Breast epithelium (tissue), 4 donors: ENCODE measurements at regions not wholly inside any gene's neighbourhood (a gene's known extent, or its start where the extent isn't known, plus 50 kb on each side); places are given as distances from the start of the nearest gene placed in this dataset.

ENCODE experiments used
- DNase-seq, 2 donors: peaks; one replicate each; pipeline ENCODE4 v3.0.0-alpha.2; 2019; ENCODE audit warnings: low spot score in 2 of 2
- H3K27ac ChIP-seq, 2 donors: fragments of 200-600 bp; sonication (generic) in 1 of 2; one replicate each; pipeline ENCODE4 v1.5.1; 2016 to 2019; ENCODE audit warnings: mild to moderate bottlenecking in 1 of 2
- H3K27me3 ChIP-seq, 2 donors: fragments of 200-600 bp; sonication (generic) in 1 of 2; one replicate each; pipeline versions ENCODE4 v1.5.1 to v1.6.0; 2017 to 2019; ENCODE audit warnings: control low read depth in 1 of 2, mild to moderate bottlenecking in 1 of 2
- H3K36me3 ChIP-seq: fragments of 200-600 bp; one replicate; pipeline ENCODE4 v1.5.1; 2019
- H3K4me1 ChIP-seq, 2 donors: fragments of 200-600 bp; sonication (generic); one replicate each; pipeline ENCODE4 v1.5.1; 2016 to 2019; ENCODE audit warnings: control low read depth in 1 of 2
- H3K4me3 ChIP-seq, 3 donors: fragments of 200-600 bp; sonication (generic); 1 replicate in 2 of 3; 2 replicates in 1 of 3; pipeline ENCODE4 v1.5.1; 2016 to 2019; ENCODE audit warnings: mild to moderate bottlenecking in 3 of 3, moderate library complexity in 2 of 3
- H3K9me3 ChIP-seq, 2 donors: fragments of 200-600 bp; sonication (generic) in 1 of 2; one replicate each; pipeline ENCODE4 v1.5.1; 2016 to 2019; ENCODE audit warnings: control low read depth in 1 of 2
- POLR2A ChIP-seq: fragments of 450-650 bp; IDR thresholded peaks from one replicate; pipeline ENCODE4 v1.6.1; 2016; ENCODE audit warnings: antibody characterized with exemption, mild to moderate bottlenecking, moderate library complexity
- POLR2AphosphoS5 ChIP-seq, 3 donors: sonication (generic); formaldehyde crosslinking; IDR thresholded peaks; one replicate each; pipeline ENCODE4 v1.6.1; 2017; ENCODE audit warnings: antibody characterized with exemption in 3 of 3
- intact Hi-C: fragments of 100-400 bp; cut with DNase I; formaldehyde crosslinking; loops from one replicate; pipeline ENCODE4 v1.15.1; 2023; ENCODE audit warnings: low total_unique reads
- TF ChIP-seq, protein P1 (sequence below), 3 donors: fragments of 450-650 bp; IDR thresholded peaks; one replicate each; pipeline ENCODE4 v1.5.1; 2016 to 2017; ENCODE audit warnings: antibody characterized with exemption in 3 of 3, mild to moderate bottlenecking in 3 of 3, moderate library complexity in 3 of 3

DNA sequence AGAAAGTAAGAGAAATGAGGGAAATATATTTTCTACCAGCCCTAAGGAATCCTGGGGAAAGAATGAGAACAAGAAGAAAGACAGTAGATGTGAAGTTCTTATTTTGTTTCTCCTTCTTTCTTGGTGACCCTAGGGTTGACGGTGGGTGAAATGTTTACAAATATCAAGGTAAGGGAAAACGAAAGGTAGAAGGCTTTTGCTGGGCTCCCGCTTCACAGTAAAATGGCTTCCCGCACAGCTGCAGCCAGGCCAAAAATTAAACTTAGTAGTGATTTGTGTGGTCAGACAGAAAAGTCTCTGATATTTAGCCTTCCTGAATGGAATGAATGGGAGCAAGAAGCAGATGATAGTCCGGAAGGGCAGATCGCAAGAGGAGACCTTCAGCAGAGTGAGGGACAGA is 99.1 kb upstream of the COL3A1 start:
- intact Hi-C loops = no loop called here
- Histone ChIP-seq H3K36me3 (no peaks in the 10 kb centered on the region), H3K27ac (no peak overlapping the region), H3K4me3 (no peak overlapping the region), H3K9me3 (no peaks in the 10 kb centered on the region), H3K4me1 (no peaks in the 10 kb centered on the region), H3K27me3 (no peaks in the 10 kb centered on the region)
- TF ChIP-seq POLR2AphosphoS5 (IDR thresholded peaks at IDR 0.05) (no peak), POLR2A (no peak)
- TF ChIP-seq, protein P1, sequence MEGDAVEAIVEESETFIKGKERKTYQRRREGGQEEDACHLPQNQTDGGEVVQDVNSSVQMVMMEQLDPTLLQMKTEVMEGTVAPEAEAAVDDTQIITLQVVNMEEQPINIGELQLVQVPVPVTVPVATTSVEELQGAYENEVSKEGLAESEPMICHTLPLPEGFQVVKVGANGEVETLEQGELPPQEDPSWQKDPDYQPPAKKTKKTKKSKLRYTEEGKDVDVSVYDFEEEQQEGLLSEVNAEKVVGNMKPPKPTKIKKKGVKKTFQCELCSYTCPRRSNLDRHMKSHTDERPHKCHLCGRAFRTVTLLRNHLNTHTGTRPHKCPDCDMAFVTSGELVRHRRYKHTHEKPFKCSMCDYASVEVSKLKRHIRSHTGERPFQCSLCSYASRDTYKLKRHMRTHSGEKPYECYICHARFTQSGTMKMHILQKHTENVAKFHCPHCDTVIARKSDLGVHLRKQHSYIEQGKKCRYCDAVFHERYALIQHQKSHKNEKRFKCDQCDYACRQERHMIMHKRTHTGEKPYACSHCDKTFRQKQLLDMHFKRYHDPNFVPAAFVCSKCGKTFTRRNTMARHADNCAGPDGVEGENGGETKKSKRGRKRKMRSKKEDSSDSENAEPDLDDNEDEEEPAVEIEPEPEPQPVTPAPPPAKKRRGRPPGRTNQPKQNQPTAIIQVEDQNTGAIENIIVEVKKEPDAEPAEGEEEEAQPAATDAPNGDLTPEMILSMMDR (IDR thresholded peaks at IDR 0.05) = no peak
- no peak for DNase-seq

GRCh38 chr2:188878716-188879115 is 95.5 kb upstream of the COL3A1 start:
- intact Hi-C loops = no loop called here
- no peak overlapping the region for H3K4me3 ChIP-seq
- H3K27me3 ChIP-seq = no peaks in the 10 kb centered on the region
- TF ChIP-seq, protein P1 (IDR thresholded peaks at IDR 0.05) = no peak
- TF ChIP-seq POLR2AphosphoS5 (IDR thresholded peaks at IDR 0.05) (no peak), POLR2A (no peak)
- no peaks in the 10 kb centered on the region for H3K9me3 ChIP-seq
- no peak overlapping the region for H3K27ac ChIP-seq
- H3K36me3 ChIP-seq = no peaks in the 10 kb centered on the region
- no peaks in the 10 kb centered on the region for H3K4me1 ChIP-seq
- DNase-seq = no peak

GRCh38 chr2:188880740-188881139 is 93.4 kb upstream of the COL3A1 start:
- TF ChIP-seq POLR2AphosphoS5 (IDR thresholded peaks at IDR 0.05) (no peak), POLR2A (no peak)
- TF ChIP-seq, protein P1 (IDR thresholded peaks at IDR 0.05) = no peak
- no peak overlapping the region for H3K4me3 ChIP-seq
- no peaks in the 10 kb centered on the region for H3K9me3 ChIP-seq
- no peak overlapping the region for H3K27ac ChIP-seq
- H3K36me3 ChIP-seq = no peaks in the 10 kb centered on the region
- no peaks in the 10 kb centered on the region for H3K27me3 ChIP-seq
- no peaks in the 10 kb centered on the region for H3K4me1 ChIP-seq
- no peak for DNase-seq
- intact Hi-C loops = no loop called here

DNA sequence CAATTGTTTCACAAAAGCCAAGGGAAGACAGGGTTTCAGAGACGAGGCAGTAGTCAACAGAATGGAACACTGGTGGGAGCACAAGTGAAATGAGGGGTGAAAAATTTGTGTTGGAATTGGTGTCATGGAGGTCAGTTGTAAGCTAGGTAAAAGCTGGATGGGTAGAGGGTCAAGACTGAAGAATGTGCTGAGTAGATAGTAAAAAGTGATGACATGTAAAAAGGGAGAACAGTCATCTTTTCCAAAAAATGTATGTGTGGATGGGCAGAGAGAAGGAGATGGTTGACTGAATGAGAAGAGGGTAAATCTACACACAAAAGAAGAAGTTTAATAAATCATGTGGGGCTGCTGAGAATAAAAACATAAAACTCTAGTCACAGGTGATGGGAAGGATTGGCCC is 92.7 kb upstream of the COL3A1 start:
- Histone ChIP-seq H3K4me1 (no peaks in the 10 kb centered on the region), H3K27ac (no peak overlapping the region), H3K27me3 (no peaks in the 10 kb centered on the region), H3K9me3 (no peaks in the 10 kb centered on the region), H3K4me3 (no peak overlapping the region), H3K36me3 (no peaks in the 10 kb centered on the region)
- TF ChIP-seq, protein P1 (IDR thresholded peaks at IDR 0.05) = no peak
- no peak for TF ChIP-seq POLR2AphosphoS5 (IDR thresholded peaks at IDR 0.05)
- no peak for TF ChIP-seq POLR2A
- no peak for DNase-seq
- intact Hi-C loops = no loop called here

DNA sequence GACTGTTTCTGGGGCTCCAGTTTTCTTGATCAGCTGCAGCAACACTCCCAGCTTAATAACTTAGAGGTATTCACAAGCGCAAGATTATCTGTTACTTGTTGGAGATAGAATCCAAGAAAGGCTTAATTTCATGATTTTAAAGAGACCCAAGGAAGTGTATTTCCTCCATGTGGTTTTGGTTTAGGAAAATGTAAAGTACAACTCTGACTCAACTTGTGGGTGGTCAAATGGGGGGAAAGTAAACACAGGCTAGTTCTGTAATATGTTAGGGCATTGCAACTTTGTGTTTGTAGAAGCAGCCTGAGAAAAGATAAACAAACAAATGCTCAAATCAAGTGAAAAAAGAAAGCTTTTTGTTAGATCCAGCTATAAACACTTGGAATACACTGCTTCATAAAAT is 90.1 kb upstream of the COL3A1 start:
- Histone ChIP-seq H3K9me3 (peaks cover 4 to 5% of the 10 kb centered on the region in 2 donors), H3K4me3 (no peak overlapping the region), H3K27ac (peak overlapping the region in 1 of 2 donors; percentile 25), H3K36me3 (no peaks in the 10 kb centered on the region), H3K4me1 (no peaks in the 10 kb centered on the region), H3K27me3 (no peaks in the 10 kb centered on the region)
- no peak for DNase-seq
- TF ChIP-seq POLR2A = no peak
- TF ChIP-seq, protein P1 (IDR thresholded peaks at IDR 0.05) = no peak
- no peak for TF ChIP-seq POLR2AphosphoS5 (IDR thresholded peaks at IDR 0.05)
- intact Hi-C loops = no loop called here
